ENCODE measurements at regions not wholly inside any gene's neighbourhood (a gene's known extent, or its start where the extent isn't known, plus 50 kb on each side); places are given as distances from the start of the nearest gene placed in this dataset.
"Not testable (repeated sequence)": the region's sequence is repeated elsewhere in the genome, so short reads cannot be mapped to it uniquely, and the experiment has no call there.

DNA sequence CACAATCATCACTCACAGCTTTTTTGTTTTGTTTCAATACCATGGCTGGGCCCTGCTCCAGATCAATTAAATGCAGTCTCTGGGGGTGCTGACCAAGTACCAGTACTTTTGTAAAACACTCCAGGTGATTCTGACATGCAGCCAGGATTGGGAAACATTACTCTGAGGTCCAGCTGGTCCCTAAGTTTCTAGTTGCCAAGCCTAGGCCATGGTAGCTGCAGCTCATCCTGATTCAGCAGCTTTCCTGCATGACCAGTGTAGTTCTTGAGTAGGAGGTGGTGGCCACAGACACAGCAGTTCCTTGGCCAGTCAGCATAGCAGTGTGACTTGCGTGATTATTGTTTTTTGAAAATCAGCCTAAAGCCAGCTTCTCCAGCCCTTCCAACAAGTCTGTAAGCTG, 859.1 kb downstream of the DIAPH3 start:
- Histone ChIP-seq H3K4me3 (no peak overlapping the region), H3K4me2 (peak overlapping the region in 1 of 11 experiments; percentile 28; a peak in 1 of 22 replicates), H3K9me3 (replicated peaks in 1 of 11) (peaks cover 0 to 25% (median 7%) of the 10 kb centered on the region in 11 experiments; a peak in 8 of 22 replicates), H4K20me1 (no peaks in the 10 kb centered on the region), H3K36me3 (no peaks in the 10 kb centered on the region), H3K27ac (no peak overlapping the region), H3K9ac (no peak overlapping the region), H3K4me1 (peaks cover 0 to 44% (median 2%) of the 10 kb centered on the region in 10 experiments; a peak in 9 of 20 replicates), H3K27me3 (no peaks in the 10 kb centered on the region)
- no peak for TF ChIP-seq Cebpa-rat (IDR thresholded peaks at IDR 0.05)

- Histone ChIP-seq H3K36me3 (no peaks in the 10 kb centered on the region), H3K9me3 (replicated peaks in 1 of 11) (peaks cover 0 to 28% (median 7%) of the 10 kb centered on the region in 11 experiments; a peak in 8 of 22 replicates), H3K27me3 (no peaks in the 10 kb centered on the region), H3K9ac (no peak overlapping the region), H3K4me1 (peaks cover 0 to 31% (median 0%) of the 10 kb centered on the region in 10 experiments; a peak in 4 of 20 replicates), H3K4me2 (no peak overlapping the region), H3K27ac (no peak overlapping the region), H3K4me3 (no peak overlapping the region), H4K20me1 (no peaks in the 10 kb centered on the region)
- no peak for TF ChIP-seq Cebpa-rat (IDR thresholded peaks at IDR 0.05)
These were observed 857.8 kb downstream of the DIAPH3 start for GRCh38 chr13:59305896-59306295.

GRCh38 chr13:59312776-59313175, 851.0 kb downstream of the DIAPH3 start:
- Histone ChIP-seq H3K9ac (no peak overlapping the region), H3K36me3 (no peaks in the 10 kb centered on the region), H3K27ac (no peak overlapping the region), H3K4me1 (peaks cover 0 to 8% (median 0%) of the 10 kb centered on the region in 10 experiments; a peak in 2 of 20 replicates), H3K9me3 (replicated peaks in 1 of 11) (peaks cover 0 to 18% (median 7%) of the 10 kb centered on the region in 11 experiments; a peak in 8 of 22 replicates), H3K4me3 (no peak overlapping the region), H3K4me2 (no peak overlapping the region), H4K20me1 (no peaks in the 10 kb centered on the region), H3K27me3 (no peaks in the 10 kb centered on the region)
- TF ChIP-seq Cebpa-rat (IDR thresholded peaks at IDR 0.05): no peak

GRCh38 chr13:59318320-59318930, 845.3 kb downstream of the DIAPH3 start:
- Histone ChIP-seq H3K4me2 (no peak overlapping the region), H4K20me1 (no peaks in the 10 kb centered on the region), H3K9ac (no peak overlapping the region), H3K4me1 (0 out of 20 replicates have a peak, but pooled peaks cover 0 to 5% (median 0%) of the 10 kb centered on the region in 10 experiments), H3K9me3 (replicated peaks in 1 of 11) (no peaks in the 10 kb centered on the region), H3K27me3 (no peaks in the 10 kb centered on the region), H3K4me3 (no peak overlapping the region), H3K27ac (no peak overlapping the region), H3K36me3 (no peaks in the 10 kb centered on the region)
- TF ChIP-seq Cebpa-rat (IDR thresholded peaks at IDR 0.05): no peak

DNA sequence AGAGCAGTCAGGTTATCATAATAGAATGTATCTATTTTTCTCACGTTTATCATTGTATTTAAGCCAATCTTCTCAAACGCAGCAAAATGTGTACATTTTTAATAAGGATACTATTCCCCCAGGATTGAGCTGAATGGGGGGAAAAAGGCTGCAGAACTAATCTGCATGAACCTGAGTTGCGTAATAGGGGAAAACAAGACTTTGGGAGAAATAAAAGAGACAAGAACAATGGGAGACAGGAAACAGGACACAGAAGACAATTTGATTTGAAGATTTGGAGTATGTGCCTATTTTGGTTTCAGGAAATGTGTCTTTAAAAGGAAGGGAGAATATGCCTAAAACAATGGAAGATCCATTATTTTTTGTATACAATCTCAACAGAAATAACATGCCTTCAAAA, 844.5 kb downstream of the DIAPH3 start:
- Histone ChIP-seq H3K4me1 (0 out of 20 replicates have a peak, but pooled peaks cover 0 to 5% (median 0%) of the 10 kb centered on the region in 10 experiments), H3K27ac (no peak overlapping the region), H3K4me2 (no peak overlapping the region), H3K36me3 (no peaks in the 10 kb centered on the region), H3K9ac (no peak overlapping the region), H3K9me3 (replicated peaks in 1 of 11) (no peaks in the 10 kb centered on the region), H4K20me1 (no peaks in the 10 kb centered on the region), H3K4me3 (no peak overlapping the region), H3K27me3 (no peaks in the 10 kb centered on the region)
- peak in 5 of 11 experiments; percentile 16 to 70 (median 34); a peak in 4 of 22 replicates for TF ChIP-seq Cebpa-rat (IDR thresholded peaks at IDR 0.05)

GRCh38 chr13:59320021-59320420, 843.7 kb downstream of the DIAPH3 start:
- Histone ChIP-seq H3K36me3 (no peaks in the 10 kb centered on the region), H3K4me2 (no peak overlapping the region), H3K9me3 (replicated peaks in 1 of 11) (no peaks in the 10 kb centered on the region), H3K27me3 (no peaks in the 10 kb centered on the region), H3K4me1 (0 out of 20 replicates have a peak, but pooled peaks cover 0 to 5% (median 0%) of the 10 kb centered on the region in 10 experiments), H3K4me3 (no peak overlapping the region), H4K20me1 (no peaks in the 10 kb centered on the region), H3K27ac (no peak overlapping the region), H3K9ac (no peak overlapping the region)
- no peak for TF ChIP-seq Cebpa-rat (IDR thresholded peaks at IDR 0.05)

DNA sequence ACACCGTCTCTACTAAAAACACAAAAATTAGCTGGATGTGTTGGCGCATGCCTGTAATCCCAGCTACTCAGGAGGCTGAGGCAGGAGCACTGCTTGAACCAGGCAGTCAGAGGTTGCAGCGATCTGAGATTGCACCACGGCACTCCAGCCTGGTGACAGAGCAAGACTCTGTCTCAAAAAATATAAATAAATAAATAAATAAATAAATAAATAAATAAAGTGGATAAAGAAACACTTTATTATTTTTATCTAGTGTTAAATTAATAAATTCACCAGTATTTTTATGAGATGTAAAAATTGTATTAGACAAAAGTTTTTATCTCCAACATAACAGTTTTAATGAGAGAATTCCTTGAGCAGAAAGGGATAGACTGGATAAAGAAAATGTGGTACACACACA, 839.3 kb downstream of the DIAPH3 start:
- H3K4me2 ChIP-seq: not testable (repeated sequence)

GRCh38 chr13:59326717-59327116, 837.0 kb downstream of the DIAPH3 start:
- Histone ChIP-seq H3K27ac (no peak overlapping the region), H3K36me3 (no peaks in the 10 kb centered on the region), H3K4me3 (no peak overlapping the region), H3K4me2 (no peak overlapping the region), H3K27me3 (no peaks in the 10 kb centered on the region), H4K20me1 (no peaks in the 10 kb centered on the region), H3K9me3 (replicated peaks in 1 of 11) (no peaks in the 10 kb centered on the region), H3K9ac (no peak overlapping the region), H3K4me1 (no peaks in the 10 kb centered on the region)
- no peak for TF ChIP-seq Cebpa-rat (IDR thresholded peaks at IDR 0.05)

More for the DNA sequence above, 839.3 kb downstream of the DIAPH3 start:
- H3K9ac ChIP-seq; H3K27ac ChIP-seq; H4K20me1 ChIP-seq; H3K4me3 ChIP-seq; H3K9me3 ChIP-seq (replicated peaks in 1 of 11); H3K36me3 ChIP-seq; H3K27me3 ChIP-seq; H3K4me1 ChIP-seq: not testable (repeated sequence)

GRCh38 chr13:59330764-59331163, 833.0 kb downstream of the DIAPH3 start:
- TF ChIP-seq Cebpa-rat (IDR thresholded peaks at IDR 0.05): no peak
- Histone ChIP-seq H3K4me1 (peaks cover 0 to 15% (median 8%) of the 10 kb centered on the region in 10 experiments; a peak in 16 of 20 replicates), H3K9me3 (replicated peaks in 1 of 11) (no peaks in the 10 kb centered on the region), H4K20me1 (no peaks in the 10 kb centered on the region), H3K4me2 (no peak overlapping the region), H3K9ac (no peak overlapping the region), H3K4me3 (no peak overlapping the region), H3K27me3 (no peaks in the 10 kb centered on the region), H3K27ac (no peak overlapping the region), H3K36me3 (no peaks in the 10 kb centered on the region)

DNA sequence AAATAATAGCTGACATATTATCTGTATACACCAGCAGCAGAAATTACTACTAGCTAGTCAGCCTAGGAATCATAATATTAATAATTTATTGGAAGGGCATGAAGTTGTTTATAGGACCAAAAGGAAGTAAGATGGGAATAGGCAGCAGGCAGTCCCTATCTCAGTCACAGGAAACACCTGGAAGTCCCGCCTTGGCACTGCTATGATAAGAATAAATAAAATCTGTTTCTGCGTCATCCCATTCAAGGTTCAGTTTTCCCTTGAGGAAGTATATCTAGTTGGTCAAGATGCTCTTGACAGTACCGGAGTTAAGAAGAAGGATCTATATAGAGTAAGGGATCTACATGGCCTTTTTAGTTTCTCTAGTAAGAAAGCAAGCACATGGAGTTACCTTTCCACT, 830.8 kb downstream of the DIAPH3 start:
- no peak for TF ChIP-seq Cebpa-rat (IDR thresholded peaks at IDR 0.05)
- Histone ChIP-seq H3K9me3 (replicated peaks in 1 of 11) (no peaks in the 10 kb centered on the region), H3K9ac (no peak overlapping the region), H3K4me1 (peaks cover 15 to 35% (median 25%) of the 10 kb centered on the region in 10 experiments), H3K4me2 (peak overlapping the region; percentile 17 to 53 (median 40); a peak in 18 of 22 replicates), H4K20me1 (no peaks in the 10 kb centered on the region), H3K27me3 (no peaks in the 10 kb centered on the region), H3K36me3 (no peaks in the 10 kb centered on the region), H3K27ac (no peak overlapping the region), H3K4me3 (no peak overlapping the region)

Measured in BLaER1 treated with 17β-estradiol and CSF1 and Interleukin-3, amounts not matched to agents 10 nM and 100 nM (cell line).